ENCODE measurements at regions not wholly inside any gene's neighbourhood (a gene's known extent, or its start where the extent isn't known, plus 50 kb on each side); places are given as distances from the start of the nearest gene placed in this dataset.

- no peak for TF ChIP-seq POLR2A (IDR thresholded peaks at IDR 0.05)
- TF ChIP-seq, protein P1, sequence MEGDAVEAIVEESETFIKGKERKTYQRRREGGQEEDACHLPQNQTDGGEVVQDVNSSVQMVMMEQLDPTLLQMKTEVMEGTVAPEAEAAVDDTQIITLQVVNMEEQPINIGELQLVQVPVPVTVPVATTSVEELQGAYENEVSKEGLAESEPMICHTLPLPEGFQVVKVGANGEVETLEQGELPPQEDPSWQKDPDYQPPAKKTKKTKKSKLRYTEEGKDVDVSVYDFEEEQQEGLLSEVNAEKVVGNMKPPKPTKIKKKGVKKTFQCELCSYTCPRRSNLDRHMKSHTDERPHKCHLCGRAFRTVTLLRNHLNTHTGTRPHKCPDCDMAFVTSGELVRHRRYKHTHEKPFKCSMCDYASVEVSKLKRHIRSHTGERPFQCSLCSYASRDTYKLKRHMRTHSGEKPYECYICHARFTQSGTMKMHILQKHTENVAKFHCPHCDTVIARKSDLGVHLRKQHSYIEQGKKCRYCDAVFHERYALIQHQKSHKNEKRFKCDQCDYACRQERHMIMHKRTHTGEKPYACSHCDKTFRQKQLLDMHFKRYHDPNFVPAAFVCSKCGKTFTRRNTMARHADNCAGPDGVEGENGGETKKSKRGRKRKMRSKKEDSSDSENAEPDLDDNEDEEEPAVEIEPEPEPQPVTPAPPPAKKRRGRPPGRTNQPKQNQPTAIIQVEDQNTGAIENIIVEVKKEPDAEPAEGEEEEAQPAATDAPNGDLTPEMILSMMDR (IDR thresholded peaks at IDR 0.05), result no peak
Measured at GRCh38 chr9:13555989-13556500, 276.6 kb upstream of the MPDZ start.

Measured in Peyer's patch (tissue), 4 donors.